Lung (tissue), 11 donors: ENCODE measurements at regions not wholly inside any gene's neighbourhood (a gene's known extent, or its start where the extent isn't known, plus 50 kb on each side); places are given as distances from the start of the nearest gene placed in this dataset.

Experiments used
- ATAC-seq: fragments of 200-7000 bp; cut with Tn5 transposase; one replicate; pipeline ENCODE4 v1.9.1; 2020; ENCODE audit warnings: moderate number of reproducible peaks; ENCODE audit not compliant: insufficient read depth, low FRiP score
- DNase-seq, 3 donors: peaks; one replicate each; pipeline ENCODE4 v3.0.0-alpha.2; 2013 to 2017
- H3K27ac ChIP-seq, 2 donors: one replicate each; pipeline ENCODE4 v1.5.1; 2013; ENCODE audit warnings: mild to moderate bottlenecking in 2 of 2, moderate library complexity in 2 of 2, control low read depth in 1 of 2, inconsistent platforms in 1 of 2, low read depth in 1 of 2, low read length in 1 of 2
- H3K27me3 ChIP-seq, 3 donors: one replicate each; pipeline ENCODE4 v1.5.1; 2013; ENCODE audit warnings: low read length in 2 of 3; ENCODE audit not compliant: control insufficient read depth in 3 of 3, insufficient read depth in 3 of 3
- H3K36me3 ChIP-seq, 4 donors: one replicate each; pipeline ENCODE4 v1.5.1; 2013; ENCODE audit warnings: low read length in 4 of 4, mild to moderate bottlenecking in 1 of 4, moderate library complexity in 1 of 4; ENCODE audit not compliant: control insufficient read depth in 4 of 4, insufficient read depth in 4 of 4
- H3K4me1 ChIP-seq, 5 donors: one replicate each; pipeline ENCODE4 v1.5.1; 2013; ENCODE audit warnings: low read length in 5 of 5, mild to moderate bottlenecking in 2 of 5, moderate library complexity in 1 of 5; ENCODE audit not compliant: control insufficient read depth in 5 of 5, insufficient read depth in 5 of 5
- H3K4me3 ChIP-seq: one replicate; pipeline ENCODE4 v1.5.1; 2013; ENCODE audit warnings: mild to moderate bottlenecking, control low read depth, moderate library complexity
- H3K9ac ChIP-seq, 2 donors: one replicate each; pipeline ENCODE4 v1.5.1; 2013; ENCODE audit warnings: low read length in 2 of 2, control low read depth in 1 of 2; ENCODE audit not compliant: insufficient read depth in 1 of 2
- H3K9me3 ChIP-seq, 4 donors: one replicate each; pipeline ENCODE4 v1.5.1; 2013; ENCODE audit warnings: low read length in 3 of 4, mild to moderate bottlenecking in 1 of 4, moderate library complexity in 1 of 4; ENCODE audit not compliant: control insufficient read depth in 4 of 4, insufficient read depth in 3 of 4
- WGBS, 2 donors: extraction: QIAGEN DNeasy Blood & Tissue Kit; methylation state at CpG; one replicate each; pipeline ENCODE4 v1.1.7; 2013; 5-methylcytosine and 5-hydroxymethylcytosine counted together
- TF ChIP-seq, protein P1 (sequence below): IDR thresholded peaks from 2 replicates; pipeline ENCODE4 v1.5.1; 2012; ENCODE audit warnings: mild to moderate bottlenecking; ENCODE audit errors: control extremely low read depth, extremely low read depth
- donor health status: control.
- donor health status: control.
- donor health status: Bipolar disorder and iron deficiency.
- donor health status: healthy.
- donor health status: DM: yes; HTN: yes; CAD: no.

DNA sequence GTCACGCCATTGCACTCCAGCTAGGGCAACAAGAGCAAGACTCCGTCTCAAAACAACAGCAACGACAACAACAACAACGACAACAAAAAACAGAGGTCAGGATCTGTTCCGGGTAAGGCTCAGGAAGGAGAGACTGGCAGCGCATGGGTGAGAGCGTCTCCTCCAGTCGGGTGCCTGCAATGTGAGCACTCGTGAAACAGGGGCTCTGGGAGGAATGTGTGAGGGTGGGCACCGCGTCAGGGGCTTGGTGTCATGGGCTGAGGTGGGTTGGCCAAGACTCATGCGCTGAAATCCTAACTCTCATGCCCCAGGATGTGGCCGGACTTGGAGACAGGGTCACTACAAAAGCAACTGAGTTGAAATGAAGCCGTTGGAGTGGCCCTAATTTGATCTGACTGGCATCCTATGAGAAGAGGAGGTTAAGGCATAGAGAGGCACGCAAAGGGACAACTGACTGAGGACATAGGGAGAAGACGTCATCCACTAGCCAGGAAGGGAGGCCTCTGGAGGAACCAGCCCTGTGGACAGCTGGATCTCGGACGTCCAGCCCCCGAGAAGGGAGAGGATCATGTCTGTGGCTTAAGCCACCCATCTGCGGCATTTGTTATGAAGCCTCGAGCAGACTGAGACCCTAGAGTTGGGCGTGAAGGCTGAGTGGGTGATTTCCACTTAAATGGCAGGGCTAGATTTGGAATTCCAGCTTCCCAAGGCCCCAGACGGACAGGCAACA lies 241.5 kb upstream of the PITRM1 start:
- TF ChIP-seq, protein P1, sequence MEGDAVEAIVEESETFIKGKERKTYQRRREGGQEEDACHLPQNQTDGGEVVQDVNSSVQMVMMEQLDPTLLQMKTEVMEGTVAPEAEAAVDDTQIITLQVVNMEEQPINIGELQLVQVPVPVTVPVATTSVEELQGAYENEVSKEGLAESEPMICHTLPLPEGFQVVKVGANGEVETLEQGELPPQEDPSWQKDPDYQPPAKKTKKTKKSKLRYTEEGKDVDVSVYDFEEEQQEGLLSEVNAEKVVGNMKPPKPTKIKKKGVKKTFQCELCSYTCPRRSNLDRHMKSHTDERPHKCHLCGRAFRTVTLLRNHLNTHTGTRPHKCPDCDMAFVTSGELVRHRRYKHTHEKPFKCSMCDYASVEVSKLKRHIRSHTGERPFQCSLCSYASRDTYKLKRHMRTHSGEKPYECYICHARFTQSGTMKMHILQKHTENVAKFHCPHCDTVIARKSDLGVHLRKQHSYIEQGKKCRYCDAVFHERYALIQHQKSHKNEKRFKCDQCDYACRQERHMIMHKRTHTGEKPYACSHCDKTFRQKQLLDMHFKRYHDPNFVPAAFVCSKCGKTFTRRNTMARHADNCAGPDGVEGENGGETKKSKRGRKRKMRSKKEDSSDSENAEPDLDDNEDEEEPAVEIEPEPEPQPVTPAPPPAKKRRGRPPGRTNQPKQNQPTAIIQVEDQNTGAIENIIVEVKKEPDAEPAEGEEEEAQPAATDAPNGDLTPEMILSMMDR, result no peak
- Histone ChIP-seq H3K27ac (no peak overlapping the region), H3K36me3 (no peaks in the 10 kb centered on the region), H3K9me3 (peaks cover 0 to 4% (median 0%) of the 10 kb centered on the region in 4 donors), H3K9ac (no peak overlapping the region), H3K4me1 (peaks cover 0 to 4% (median 0%) of the 10 kb centered on the region in 5 donors), H3K4me3 (no peak overlapping the region), H3K27me3 (no peaks in the 10 kb centered on the region)
- no peak for DNase-seq
- ATAC-seq, result no peak
- 95 to 96% methylated on average over 23 of the region's 23 CpGs for WGBS, 2 donors

DNA sequence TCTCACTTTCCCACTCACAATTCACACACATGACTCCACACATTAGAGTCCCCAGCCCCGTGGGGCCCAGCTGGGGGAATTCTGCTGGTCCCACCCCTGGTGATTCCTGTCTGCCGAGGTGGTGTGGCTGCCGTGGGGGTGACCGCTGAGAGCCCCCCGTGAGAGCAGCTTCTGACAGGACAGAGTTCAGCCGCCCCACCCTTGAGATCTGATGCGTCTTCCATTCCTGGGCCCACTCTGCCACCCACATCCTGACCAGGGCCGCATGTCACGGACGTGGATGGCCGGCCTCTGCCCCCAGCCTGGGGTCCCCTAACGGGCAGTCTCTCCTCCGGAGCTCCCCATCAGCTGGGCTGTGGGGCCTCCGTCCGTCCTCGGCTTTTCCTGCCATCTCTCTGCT lies 240.1 kb upstream of the PITRM1 start:
- Histone ChIP-seq H3K27ac (no peak overlapping the region), H3K9me3 (peaks cover 0 to 4% (median 0%) of the 10 kb centered on the region in 4 donors), H3K27me3 (no peaks in the 10 kb centered on the region), H3K36me3 (no peaks in the 10 kb centered on the region), H3K4me3 (no peak overlapping the region), H3K9ac (no peak overlapping the region), H3K4me1 (no peaks in the 10 kb centered on the region)
- no peak for DNase-seq
- ATAC-seq, result no peak
- 85 to 92% methylated on average over 16 of the region's 16 CpGs for WGBS, 2 donors
- TF ChIP-seq, protein P1, result no peak

DNA sequence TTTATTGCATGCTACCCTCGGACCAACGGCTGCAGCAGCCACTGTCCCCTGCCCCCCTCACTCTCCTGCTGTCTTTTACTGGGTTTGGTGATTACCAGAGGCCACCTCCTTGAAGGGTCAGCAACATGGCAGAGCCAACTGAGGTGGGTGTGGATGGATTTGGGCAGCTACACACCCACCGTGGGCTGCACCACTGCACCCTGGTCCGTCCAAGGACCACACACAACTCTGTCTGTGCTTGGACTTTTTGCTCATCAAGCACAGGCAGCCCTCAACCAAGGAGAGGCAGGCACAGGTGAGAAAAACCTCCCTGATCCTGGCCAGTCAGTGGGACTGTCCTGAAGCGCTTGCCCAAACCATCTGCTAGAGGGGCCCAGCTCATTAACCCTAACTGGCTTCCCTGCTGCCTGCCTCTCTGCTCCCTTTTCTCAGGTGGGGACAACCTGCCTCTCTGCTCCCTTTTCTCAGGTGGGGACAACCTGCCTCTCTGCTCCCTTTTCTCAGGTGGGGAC lies 239.5 kb upstream of the PITRM1 start:
- Histone ChIP-seq H3K9me3 (peaks cover 0 to 4% (median 0%) of the 10 kb centered on the region in 4 donors), H3K4me1 (no peaks in the 10 kb centered on the region), H3K27me3 (no peaks in the 10 kb centered on the region), H3K4me3 (no peak overlapping the region), H3K27ac (no peak overlapping the region), H3K9ac (no peak overlapping the region), H3K36me3 (no peaks in the 10 kb centered on the region)
- ATAC-seq (no peak), DNase-seq (no peak)
- 96 to 98% methylated on average over 5 of the region's 5 CpGs for WGBS, 2 donors
- TF ChIP-seq, protein P1, result no peak
